Chondrocyte (in vitro differentiated cells): ENCODE measurements at regions not wholly inside any gene's neighbourhood (a gene's known extent, or its start where the extent isn't known, plus 50 kb on each side); places are given as distances from the start of the nearest gene placed in this dataset.

Experiments
- DNase-seq: peaks from one replicate; pipeline ENCODE4 v3.0.0; 2021; ENCODE audit warnings: mixed read lengths, low spot score
- H3K27ac Mint-ChIP-seq: one replicate; pipeline ENCODE4 v1.8.0; 2021; ENCODE audit warnings: mild to moderate bottlenecking, moderate library complexity, mixed read lengths; ENCODE audit not compliant: unreplicated experiment
- H3K27me3 Mint-ChIP-seq: 2 replicates; pipeline ENCODE4 v1.8.0; 2021; ENCODE audit warnings: low read depth, mixed read lengths
- H3K36me3 Mint-ChIP-seq: 2 replicates; pipeline ENCODE4 v1.8.0; 2021; ENCODE audit warnings: low read depth, mixed read lengths
- H3K4me1 Mint-ChIP-seq: 2 replicates; pipeline ENCODE4 v1.8.0; 2021; ENCODE audit warnings: low read depth, mild to moderate bottlenecking, mixed read lengths
- H3K4me3 Mint-ChIP-seq: one replicate; pipeline ENCODE4 v1.8.0; 2021; ENCODE audit warnings: mild to moderate bottlenecking, moderate library complexity, mixed read lengths; ENCODE audit not compliant: unreplicated experiment
- H3K9me3 Mint-ChIP-seq: 2 replicates; pipeline ENCODE4 v1.8.0; 2021; ENCODE audit warnings: low read depth, mixed read lengths
- TF ChIP-seq, protein P1 (sequence below): fragments of 200-600 bp; sonication (generic); IDR thresholded peaks from 2 replicates; pipeline ENCODE4 v1.5.0; 2021; ENCODE audit warnings: antibody characterized with exemption, mild to moderate bottlenecking, moderate library complexity

GRCh38 chr9:29044959-29045358 is 1471.7 kb upstream of the C9orf72 start:
- Mint-ChIP-seq H3K4me1 (no peaks in the 10 kb centered on the region), H3K27me3 (no peaks in the 10 kb centered on the region), H3K27ac (no peak overlapping the region), H3K36me3 (no peaks in the 10 kb centered on the region), H3K9me3 (peaks cover 3% of the 10 kb centered on the region), H3K4me3 (no peak overlapping the region)
- no peak for DNase-seq
- TF ChIP-seq, protein P1, sequence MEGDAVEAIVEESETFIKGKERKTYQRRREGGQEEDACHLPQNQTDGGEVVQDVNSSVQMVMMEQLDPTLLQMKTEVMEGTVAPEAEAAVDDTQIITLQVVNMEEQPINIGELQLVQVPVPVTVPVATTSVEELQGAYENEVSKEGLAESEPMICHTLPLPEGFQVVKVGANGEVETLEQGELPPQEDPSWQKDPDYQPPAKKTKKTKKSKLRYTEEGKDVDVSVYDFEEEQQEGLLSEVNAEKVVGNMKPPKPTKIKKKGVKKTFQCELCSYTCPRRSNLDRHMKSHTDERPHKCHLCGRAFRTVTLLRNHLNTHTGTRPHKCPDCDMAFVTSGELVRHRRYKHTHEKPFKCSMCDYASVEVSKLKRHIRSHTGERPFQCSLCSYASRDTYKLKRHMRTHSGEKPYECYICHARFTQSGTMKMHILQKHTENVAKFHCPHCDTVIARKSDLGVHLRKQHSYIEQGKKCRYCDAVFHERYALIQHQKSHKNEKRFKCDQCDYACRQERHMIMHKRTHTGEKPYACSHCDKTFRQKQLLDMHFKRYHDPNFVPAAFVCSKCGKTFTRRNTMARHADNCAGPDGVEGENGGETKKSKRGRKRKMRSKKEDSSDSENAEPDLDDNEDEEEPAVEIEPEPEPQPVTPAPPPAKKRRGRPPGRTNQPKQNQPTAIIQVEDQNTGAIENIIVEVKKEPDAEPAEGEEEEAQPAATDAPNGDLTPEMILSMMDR, result no peak

- Mint-ChIP-seq H3K4me3 (no peak overlapping the region), H3K27me3 (peaks cover 10% of the 10 kb centered on the region), H3K4me1 (peaks cover 5% of the 10 kb centered on the region), H3K27ac (no peak overlapping the region), H3K9me3 (no peaks in the 10 kb centered on the region), H3K36me3 (no peaks in the 10 kb centered on the region)
- TF ChIP-seq, protein P1, result no peak
- no peak for DNase-seq
Measured at GRCh38 chr9:29060041-29060440, 1486.8 kb upstream of the C9orf72 start.

GRCh38 chr9:29062446-29062845 is 1489.2 kb upstream of the C9orf72 start:
- Mint-ChIP-seq H3K4me1 (peaks cover 5% of the 10 kb centered on the region), H3K36me3 (no peaks in the 10 kb centered on the region), H3K27ac (no peak overlapping the region), H3K9me3 (no peaks in the 10 kb centered on the region), H3K4me3 (no peak overlapping the region), H3K27me3 (peaks cover 10% of the 10 kb centered on the region)
- TF ChIP-seq, protein P1, result no peak
- no peak for DNase-seq

DNA sequence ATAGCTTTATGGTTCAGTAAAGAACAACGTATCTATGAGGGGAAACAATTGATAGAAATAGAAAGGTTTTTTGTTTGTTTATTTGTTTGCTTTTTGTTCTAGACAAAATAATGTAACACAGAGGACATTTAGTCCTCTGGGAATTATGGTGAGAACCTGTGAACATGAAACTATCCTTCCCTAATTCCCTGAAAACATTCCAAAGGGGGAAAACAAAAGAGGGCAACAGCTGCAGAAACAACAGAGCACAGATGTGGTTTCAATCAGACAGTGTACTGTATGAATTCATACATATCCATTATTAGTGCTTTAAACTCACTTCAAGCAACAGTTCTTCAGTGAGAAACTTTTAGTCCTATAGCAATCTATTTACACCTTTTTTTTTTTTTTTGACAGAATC is 1489.8 kb upstream of the C9orf72 start:
- H3K27me3 Mint-ChIP-seq, result peaks cover 10% of the 10 kb centered on the region
- no peak overlapping the region for H3K4me3 Mint-ChIP-seq
- H3K9me3 Mint-ChIP-seq, result no peaks in the 10 kb centered on the region
- TF ChIP-seq, protein P1, result no peak
- no peak for DNase-seq
- no peak overlapping the region for H3K27ac Mint-ChIP-seq
- H3K36me3 Mint-ChIP-seq, result no peaks in the 10 kb centered on the region
- H3K4me1 Mint-ChIP-seq, result peaks cover 5% of the 10 kb centered on the region

- Mint-ChIP-seq H3K27ac (no peak overlapping the region), H3K27me3 (peaks cover 4% of the 10 kb centered on the region), H3K4me1 (no peaks in the 10 kb centered on the region), H3K4me3 (no peak overlapping the region), H3K36me3 (no peaks in the 10 kb centered on the region), H3K9me3 (no peaks in the 10 kb centered on the region)
- TF ChIP-seq, protein P1, result no peak
- no peak for DNase-seq
Measured at GRCh38 chr9:29066141-29066640, 1492.9 kb upstream of the C9orf72 start.
